B cell (primary cell): ENCODE measurements at regions not wholly inside any gene's neighbourhood (a gene's known extent, or its start where the extent isn't known, plus 50 kb on each side); places are given as distances from the start of the nearest gene placed in this dataset.

Experiments
- CTCF ChIP-seq: fragments of 200-600 bp; IDR thresholded peaks from one replicate; pipeline ENCODE4 v1.8.0; 2022; ENCODE audit warnings: antibody characterized with exemption, mild to moderate bottlenecking
- EZH2 ChIP-seq: IDR thresholded peaks from 2 replicates; pipeline ENCODE4 v1.6.1; 2012; ENCODE audit warnings: borderline replicate concordance, low read depth, mild to moderate bottlenecking, moderate library complexity, low read length; ENCODE audit not compliant: insufficient read depth, poor library complexity, severe bottlenecking

DNA sequence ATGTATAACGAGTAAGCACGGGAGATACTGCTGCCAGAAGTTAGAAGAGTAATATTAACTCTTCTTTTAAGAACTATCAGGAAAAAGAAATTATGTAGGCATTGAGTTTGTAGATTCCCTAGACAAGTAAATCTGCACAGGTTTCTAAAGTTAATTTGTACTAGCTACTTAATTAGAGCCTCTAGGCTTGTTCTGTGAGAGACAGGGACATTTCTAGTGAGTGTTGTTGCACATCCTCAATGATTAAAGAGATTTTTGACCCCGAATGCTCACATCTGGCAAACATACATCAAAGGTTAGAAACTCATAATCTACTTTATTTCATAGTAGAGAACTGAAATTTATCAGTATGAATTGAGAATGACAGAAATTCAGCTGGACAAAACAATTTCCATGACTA, 669.0 kb upstream of the CDH7 start:
- TF ChIP-seq CTCF = no peak
- TF ChIP-seq EZH2 = no peak
